Endodermal cell (in vitro differentiated cells): ENCODE measurements at regions not wholly inside any gene's neighbourhood (a gene's known extent, or its start where the extent isn't known, plus 50 kb on each side); places are given as distances from the start of the nearest gene placed in this dataset.

Experiments
- DNase-seq: peaks from one replicate; pipeline ENCODE4 v3.0.0-alpha.2; 2017
- H3K27ac ChIP-seq: 2 replicates; pipeline ENCODE4 v1.5.1; 2013; ENCODE audit warnings: mild to moderate bottlenecking, low read depth, low read length, moderate library complexity
- H3K27me3 ChIP-seq: 2 replicates; pipeline ENCODE4 v1.6.1; 2013; ENCODE audit warnings: mild to moderate bottlenecking, low read length, moderate library complexity; ENCODE audit not compliant: insufficient read depth, control insufficient read depth, poor library complexity, severe bottlenecking
- H3K36me3 ChIP-seq: 2 replicates; pipeline ENCODE4 v1.7.0; 2013; ENCODE audit warnings: mild to moderate bottlenecking, low read length, moderate library complexity; ENCODE audit not compliant: control insufficient read depth, insufficient read depth
- H3K4me1 ChIP-seq: one replicate; pipeline ENCODE4 v1.7.0; 2013; ENCODE audit warnings: low read length; ENCODE audit not compliant: control insufficient read depth, insufficient read depth
- H3K4me3 ChIP-seq: 2 replicates; pipeline ENCODE4 v1.5.1; 2013; ENCODE audit warnings: mild to moderate bottlenecking, low read length, moderate library complexity
- H3K9ac ChIP-seq: 2 replicates; pipeline ENCODE4 v1.6.1; 2013; ENCODE audit warnings: mild to moderate bottlenecking, low read length, moderate library complexity; ENCODE audit not compliant: poor library complexity, severe bottlenecking; ENCODE audit errors: extremely low read depth
- H3K9me3 ChIP-seq: 2 replicates; pipeline ENCODE4 v1.6.1; 2013; ENCODE audit warnings: mild to moderate bottlenecking, low read length, moderate library complexity; ENCODE audit not compliant: control insufficient read depth
- H3K27ac Mint-ChIP-seq: 2 replicates; pipeline ENCODE4 v1.8.0; 2020; ENCODE audit warnings: mixed read lengths
- H3K27me3 Mint-ChIP-seq: 2 replicates; pipeline ENCODE4 v1.8.0; 2021; ENCODE audit warnings: mild to moderate bottlenecking, mixed read lengths; ENCODE audit not compliant: insufficient read depth
- H3K36me3 Mint-ChIP-seq: 2 replicates; pipeline ENCODE4 v1.8.0; 2020; ENCODE audit warnings: low read depth, mixed read lengths
- H3K4me1 Mint-ChIP-seq: 2 replicates; pipeline ENCODE4 v1.8.0; 2020; ENCODE audit warnings: mixed read lengths
- H3K4me3 Mint-ChIP-seq: 2 replicates; pipeline ENCODE4 v1.8.0; 2020; ENCODE audit warnings: mild to moderate bottlenecking, moderate library complexity, mixed read lengths
- H3K9me3 Mint-ChIP-seq: 2 replicates; pipeline ENCODE4 v1.8.0; 2020; ENCODE audit warnings: mild to moderate bottlenecking, mixed read lengths
- WGBS, 2 experiments: methylation state at CpG; one replicate each; pipeline versions ENCODE4 v1.1.5 to v1.1.7; 2013; ENCODE audit warnings: missing lambda C conversion rate in 2 of 2, mixed read lengths in 1 of 2; ENCODE audit not compliant: insufficient coverage in 1 of 2, insufficient read length in 1 of 2; 5-methylcytosine and 5-hydroxymethylcytosine counted together
- TF ChIP-seq, protein P1 (sequence below): fragments of 200-600 bp; sonication (generic); conservative IDR thresholded peaks from 2 replicates; pipeline ENCODE4 v1.5.0; 2021; ENCODE audit warnings: antibody characterized with exemption, mild to moderate bottlenecking

DNA sequence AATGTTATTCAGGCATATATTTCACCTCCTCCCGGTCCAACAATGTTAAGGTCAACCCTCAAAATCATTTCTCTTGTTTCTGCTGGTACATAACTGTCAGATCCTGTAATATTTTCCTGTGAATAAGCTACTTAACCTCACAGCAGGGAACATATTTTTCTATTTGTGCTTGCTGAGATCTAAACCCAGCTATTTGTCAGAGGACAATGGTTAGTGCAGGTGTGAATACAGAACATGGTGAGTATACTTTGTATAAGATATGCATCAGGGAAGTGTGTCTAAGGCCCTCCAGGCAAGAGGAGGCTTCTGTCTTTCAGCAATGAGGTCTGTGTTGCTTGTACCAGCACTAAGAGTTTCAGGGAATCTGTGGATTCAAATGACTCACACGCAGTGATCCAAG lies 970.6 kb downstream of the NCAM2 start:
- TF ChIP-seq, protein P1, sequence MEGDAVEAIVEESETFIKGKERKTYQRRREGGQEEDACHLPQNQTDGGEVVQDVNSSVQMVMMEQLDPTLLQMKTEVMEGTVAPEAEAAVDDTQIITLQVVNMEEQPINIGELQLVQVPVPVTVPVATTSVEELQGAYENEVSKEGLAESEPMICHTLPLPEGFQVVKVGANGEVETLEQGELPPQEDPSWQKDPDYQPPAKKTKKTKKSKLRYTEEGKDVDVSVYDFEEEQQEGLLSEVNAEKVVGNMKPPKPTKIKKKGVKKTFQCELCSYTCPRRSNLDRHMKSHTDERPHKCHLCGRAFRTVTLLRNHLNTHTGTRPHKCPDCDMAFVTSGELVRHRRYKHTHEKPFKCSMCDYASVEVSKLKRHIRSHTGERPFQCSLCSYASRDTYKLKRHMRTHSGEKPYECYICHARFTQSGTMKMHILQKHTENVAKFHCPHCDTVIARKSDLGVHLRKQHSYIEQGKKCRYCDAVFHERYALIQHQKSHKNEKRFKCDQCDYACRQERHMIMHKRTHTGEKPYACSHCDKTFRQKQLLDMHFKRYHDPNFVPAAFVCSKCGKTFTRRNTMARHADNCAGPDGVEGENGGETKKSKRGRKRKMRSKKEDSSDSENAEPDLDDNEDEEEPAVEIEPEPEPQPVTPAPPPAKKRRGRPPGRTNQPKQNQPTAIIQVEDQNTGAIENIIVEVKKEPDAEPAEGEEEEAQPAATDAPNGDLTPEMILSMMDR: no peak
- no peaks in the 10 kb centered on the region for H3K36me3 ChIP-seq
- Mint-ChIP-seq H3K27ac (no peak overlapping the region), H3K36me3 (no peaks in the 10 kb centered on the region), H3K27me3 (no peaks in the 10 kb centered on the region), H3K4me3 (no peak overlapping the region), H3K4me1 (peaks cover 10% of the 10 kb centered on the region), H3K9me3 (peaks cover 20% of the 10 kb centered on the region)
- H3K27ac ChIP-seq: no peak overlapping the region
- no peak overlapping the region for H3K9ac ChIP-seq
- peaks cover 10% of the 10 kb centered on the region for H3K4me1 ChIP-seq
- 90 to 100% methylated on average over 1 to 2 of the region's 2 CpGs for WGBS, 2 experiments
- no peaks in the 10 kb centered on the region for H3K27me3 ChIP-seq
- H3K4me3 ChIP-seq: peak overlapping the region; percentile 65
- peaks cover 16% of the 10 kb centered on the region for H3K9me3 ChIP-seq
- no peak for DNase-seq

DNA sequence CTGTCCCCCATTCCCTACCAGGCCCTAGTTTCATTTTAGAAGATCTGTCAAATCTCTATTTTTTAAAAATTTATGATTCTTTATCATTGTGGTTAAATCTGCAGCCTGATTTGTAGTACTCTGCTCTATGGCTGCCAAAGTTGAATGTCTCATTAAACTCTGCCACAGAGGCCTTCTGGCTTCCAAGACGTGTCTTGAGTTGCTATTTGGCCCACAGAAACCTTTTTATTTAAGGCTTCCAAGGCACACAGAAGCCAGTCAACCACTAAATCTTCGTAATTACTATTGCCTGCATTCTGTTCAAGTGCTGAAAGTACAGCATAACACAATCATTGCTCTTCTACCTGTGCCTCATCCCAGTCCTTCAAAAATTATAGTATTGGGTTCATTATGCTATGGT lies 971.0 kb downstream of the NCAM2 start:
- WGBS, 2 experiments: 92 to 97% methylated on average over 2 of the region's 2 CpGs
- H3K4me3 ChIP-seq: peak overlapping the region; percentile 65
- peaks cover 10% of the 10 kb centered on the region for H3K4me1 Mint-ChIP-seq
- no peak overlapping the region for H3K4me3 Mint-ChIP-seq
- H3K36me3 ChIP-seq: no peaks in the 10 kb centered on the region
- H3K4me1 ChIP-seq: peaks cover 10% of the 10 kb centered on the region
- H3K36me3 Mint-ChIP-seq: no peaks in the 10 kb centered on the region
- peaks cover 16% of the 10 kb centered on the region for H3K9me3 Mint-ChIP-seq
- H3K27me3 Mint-ChIP-seq: no peaks in the 10 kb centered on the region
- DNase-seq: no peak
- TF ChIP-seq, protein P1: no peak
- H3K27ac Mint-ChIP-seq: no peak overlapping the region
- H3K27me3 ChIP-seq: no peaks in the 10 kb centered on the region
- H3K9ac ChIP-seq: no peak overlapping the region
- peaks cover 12% of the 10 kb centered on the region for H3K9me3 ChIP-seq
- no peak overlapping the region for H3K27ac ChIP-seq

GRCh38 chr21:21971384-21971783 lies 973.2 kb downstream of the NCAM2 start:
- peaks cover 12% of the 10 kb centered on the region for H3K4me1 Mint-ChIP-seq
- H3K27me3 Mint-ChIP-seq: no peaks in the 10 kb centered on the region
- no peak for DNase-seq
- Histone ChIP-seq H3K36me3 (no peaks in the 10 kb centered on the region), H3K27me3 (no peaks in the 10 kb centered on the region), H3K9me3 (peaks cover 13% of the 10 kb centered on the region), H3K4me3 (no peak overlapping the region), H3K9ac (no peak overlapping the region), H3K27ac (no peak overlapping the region), H3K4me1 (peaks cover 10% of the 10 kb centered on the region)
- 87 to 97% methylated on average over 4 of the region's 4 CpGs for whole genome bisulfite sequencing, 2 experiments
- H3K4me3 Mint-ChIP-seq: no peak overlapping the region
- peaks cover 9% of the 10 kb centered on the region for H3K9me3 Mint-ChIP-seq
- H3K36me3 Mint-ChIP-seq: no peaks in the 10 kb centered on the region
- TF ChIP-seq, protein P1: no peak
- H3K27ac Mint-ChIP-seq: no peak overlapping the region
